Smooth muscle cell (in vitro differentiated cells): ENCODE measurements at regions not wholly inside any gene's neighbourhood (a gene's known extent, or its start where the extent isn't known, plus 50 kb on each side); places are given as distances from the start of the nearest gene placed in this dataset.
"Not testable (repeated sequence)": the region's sequence is repeated elsewhere in the genome, so short reads cannot be mapped to it uniquely, and the experiment has no call there.

Experiments used
- DNase-seq: peaks from one replicate; lab custom pipeline; 2025; ENCODE audit not compliant: unreplicated experiment; lab: John Stamatoyannopoulos, UW
- H2AFZ ChIP-seq: fragments of 200-600 bp; sonication (generic); 2 replicates; pipeline ENCODE4 v1.6.0; 2016; ENCODE audit warnings: antibody characterized with exemption, low read depth, mild to moderate bottlenecking
- H3F3A ChIP-seq: fragments of 200-600 bp; sonication (generic); 2 replicates; pipeline ENCODE4 v1.6.0; 2017; ENCODE audit warnings: antibody characterized with exemption, low read depth
- H3K27ac ChIP-seq: fragments of 200-600 bp; sonication (generic); 2 replicates; pipeline ENCODE4 v1.5.1; 2016; ENCODE audit warnings: low read depth, mild to moderate bottlenecking
- H3K27me3 ChIP-seq: fragments of 200-600 bp; sonication (generic); 2 replicates; pipeline ENCODE4 v1.6.1; 2016; ENCODE audit warnings: low read depth, mild to moderate bottlenecking
- H3K36me3 ChIP-seq: fragments of 200-600 bp; sonication (generic); 2 replicates; pipeline ENCODE4 v1.5.1; 2016; ENCODE audit warnings: low read depth
- H3K4me1 ChIP-seq: fragments of 200-600 bp; sonication (generic); 2 replicates; pipeline ENCODE4 v1.5.1; 2016; ENCODE audit warnings: low read depth
- H3K4me2 ChIP-seq: fragments of 200-600 bp; sonication (generic); 2 replicates; pipeline ENCODE4 v1.6.0; 2016; ENCODE audit warnings: mild to moderate bottlenecking
- H3K4me3 ChIP-seq: fragments of 200-600 bp; sonication (generic); 2 replicates; pipeline ENCODE4 v1.5.1; 2016; ENCODE audit warnings: mild to moderate bottlenecking
- H3K79me2 ChIP-seq: fragments of 200-600 bp; sonication (generic); 2 replicates; pipeline ENCODE4 v1.6.0; 2016; ENCODE audit warnings: low read depth, mild to moderate bottlenecking
- H3K9ac ChIP-seq: fragments of 200-600 bp; sonication (generic); 2 replicates; pipeline ENCODE4 v1.6.0; 2016; ENCODE audit warnings: low read depth
- H3K9me3 ChIP-seq: fragments of 200-600 bp; sonication (generic); replicated peaks from 2 replicates; pipeline ENCODE4 v1.5.1; 2016; ENCODE audit warnings: low read depth
- H4K20me1 ChIP-seq: fragments of 200-600 bp; sonication (generic); 2 replicates; pipeline ENCODE4 v1.6.0; 2016; ENCODE audit warnings: low read depth
- CTCF ChIP-seq: fragments of 200-600 bp; sonication (generic); IDR thresholded peaks from 2 replicates; pipeline ENCODE4 v1.5.1; 2017; ENCODE audit warnings: borderline replicate concordance, mild to moderate bottlenecking, antibody characterized with exemption; ENCODE audit not compliant: insufficient read depth, poor library complexity, severe bottlenecking
- WGBS: methylation state at CpG from one replicate; pipeline ENCODE4 v1.1.7; 2016; ENCODE audit warnings: low lambda C conversion rate; 5-methylcytosine and 5-hydroxymethylcytosine counted together

- Histone ChIP-seq H3K9ac (no peak overlapping the region), H3K27ac (no peak overlapping the region), H3K9me3 (no peaks in the 10 kb centered on the region), H3F3A (peaks cover 4% of the 10 kb centered on the region), H3K79me2 (no peaks in the 10 kb centered on the region), H3K4me1 (peaks cover 15% of the 10 kb centered on the region), H3K4me3 (no peak overlapping the region), H2AFZ (no peak overlapping the region), H3K4me2 (no peak overlapping the region), H3K27me3 (no peaks in the 10 kb centered on the region), H3K36me3 (no peaks in the 10 kb centered on the region), H4K20me1 (no peaks in the 10 kb centered on the region)
- 64% methylated on average over 1 of the region's 1 CpG for WGBS
- no peak for TF ChIP-seq CTCF
- DNase-seq = no peak
Observed at GRCh38 chr1:115530407-115530806, 111.4 kb upstream of the VANGL1 start.

GRCh38 chr1:115529216-115529897 lies 112.4 kb upstream of the VANGL1 start:
- H3K9ac ChIP-seq = no peak overlapping the region
- no peak overlapping the region for H2AFZ ChIP-seq
- no peaks in the 10 kb centered on the region for H3K9me3 ChIP-seq
- DNase-seq = no peak
- no peaks in the 10 kb centered on the region for H3K27me3 ChIP-seq
- no peaks in the 10 kb centered on the region for H3K79me2 ChIP-seq
- H3K4me3 ChIP-seq = no peak overlapping the region
- TF ChIP-seq CTCF = no peak
- H3F3A ChIP-seq = peaks cover 4% of the 10 kb centered on the region
- H3K4me2 ChIP-seq = no peak overlapping the region
- peaks cover 15% of the 10 kb centered on the region for H3K4me1 ChIP-seq
- WGBS = 90% methylated on average over 2 of the region's 2 CpGs
- H3K27ac ChIP-seq = no peak overlapping the region
- no peaks in the 10 kb centered on the region for H4K20me1 ChIP-seq
- no peaks in the 10 kb centered on the region for H3K36me3 ChIP-seq

GRCh38 chr1:115528336-115528735 lies 113.4 kb upstream of the VANGL1 start:
- H3K9me3 ChIP-seq, H3K9ac ChIP-seq, H3F3A ChIP-seq, H3K79me2 ChIP-seq, H3K27me3 ChIP-seq, H4K20me1 ChIP-seq, H3K36me3 ChIP-seq, DNase-seq, H3K27ac ChIP-seq, H3K4me3 ChIP-seq: not testable (repeated sequence)
- peaks cover 13% of the 10 kb centered on the region for H3K4me1 ChIP-seq
- H2AFZ ChIP-seq = peak overlapping the region; percentile 66
- WGBS = 12% methylated on average over 3 of the region's 3 CpGs
- H3K4me2 ChIP-seq = peak overlapping the region; percentile 63

- Histone ChIP-seq H3K27ac (no peak overlapping the region), H2AFZ (peak overlapping the region; percentile 66), H3K79me2 (no peaks in the 10 kb centered on the region), H3K9ac (no peak overlapping the region), H3K36me3 (no peaks in the 10 kb centered on the region), H3K27me3 (no peaks in the 10 kb centered on the region), H3K9me3 (no peaks in the 10 kb centered on the region), H3F3A (peaks cover 4% of the 10 kb centered on the region), H4K20me1 (no peaks in the 10 kb centered on the region), H3K4me1 (peaks cover 8% of the 10 kb centered on the region), H3K4me3 (no peak overlapping the region), H3K4me2 (no peak overlapping the region)
- 84% methylated on average over 5 of the region's 5 CpGs for WGBS
- DNase-seq = no peak
- TF ChIP-seq CTCF = no peak
Observed at GRCh38 chr1:115527746-115528145, 114.0 kb upstream of the VANGL1 start.
